GM03348 (cell line): ENCODE measurements at regions not wholly inside any gene's neighbourhood (a gene's known extent, or its start where the extent isn't known, plus 50 kb on each side); places are given as distances from the start of the nearest gene placed in this dataset.

Source experiments
- DNase-seq: peaks from one replicate; pipeline ENCODE4 v3.0.0; 2012; ENCODE audit warnings: low spot score

DNA sequence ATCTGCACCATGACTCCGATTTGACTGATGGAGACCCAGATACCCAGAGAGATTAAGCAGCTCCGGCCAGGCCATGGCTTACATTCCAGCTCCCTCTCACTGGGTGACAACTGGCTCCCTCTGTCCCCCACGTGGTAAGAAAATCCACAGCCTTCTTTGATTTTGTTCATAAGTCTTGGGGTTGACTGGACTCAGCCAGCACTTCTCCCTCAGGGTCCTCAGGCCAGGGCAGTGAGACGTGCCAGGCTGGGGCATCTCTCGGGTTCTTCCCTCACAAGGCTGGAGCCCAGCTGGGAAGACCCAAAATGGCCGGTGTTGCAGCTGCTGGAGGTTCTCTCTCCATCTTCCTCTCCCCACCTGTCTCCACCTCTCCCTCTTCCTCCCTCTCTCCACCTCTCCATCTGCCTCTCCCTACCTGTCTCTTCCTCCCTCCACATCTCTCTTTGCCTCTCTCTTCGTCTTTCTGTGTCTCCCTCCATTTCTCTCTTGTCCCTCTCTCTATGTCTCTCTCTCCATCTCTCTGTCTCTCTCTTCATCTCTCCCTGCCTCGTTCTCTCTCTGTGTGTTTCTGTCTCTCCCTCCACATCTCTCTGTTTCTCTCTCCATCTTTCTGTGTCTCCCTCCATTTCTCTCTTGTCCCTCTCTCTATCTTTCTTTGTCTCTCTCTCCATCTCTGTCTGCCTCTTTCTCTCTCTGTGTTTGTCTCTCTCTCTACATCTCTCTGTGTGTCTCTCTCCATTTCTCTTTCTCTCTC, 105.3 kb downstream of the FOXL1 start:
- DNase-seq: no peak

DNA sequence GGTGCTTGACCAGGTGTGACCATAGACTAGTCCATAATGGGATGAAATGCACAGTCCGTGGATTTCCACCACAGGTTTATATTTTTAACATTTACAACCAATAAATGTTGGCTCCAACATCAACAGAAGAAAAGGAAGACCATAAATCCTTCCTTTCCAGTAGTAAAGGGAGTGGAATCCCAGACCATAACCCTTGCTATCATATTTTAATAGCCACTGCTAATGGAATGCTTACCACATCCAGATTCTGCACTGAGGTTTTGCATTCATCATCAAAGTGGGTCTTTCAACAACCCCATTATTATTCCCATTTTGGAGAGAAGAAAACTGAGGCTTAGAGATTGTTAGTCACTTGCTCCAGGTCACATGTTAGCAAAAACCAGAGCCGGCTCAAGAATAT, 106.7 kb downstream of the FOXL1 start:
- no peak for DNase-seq

DNA sequence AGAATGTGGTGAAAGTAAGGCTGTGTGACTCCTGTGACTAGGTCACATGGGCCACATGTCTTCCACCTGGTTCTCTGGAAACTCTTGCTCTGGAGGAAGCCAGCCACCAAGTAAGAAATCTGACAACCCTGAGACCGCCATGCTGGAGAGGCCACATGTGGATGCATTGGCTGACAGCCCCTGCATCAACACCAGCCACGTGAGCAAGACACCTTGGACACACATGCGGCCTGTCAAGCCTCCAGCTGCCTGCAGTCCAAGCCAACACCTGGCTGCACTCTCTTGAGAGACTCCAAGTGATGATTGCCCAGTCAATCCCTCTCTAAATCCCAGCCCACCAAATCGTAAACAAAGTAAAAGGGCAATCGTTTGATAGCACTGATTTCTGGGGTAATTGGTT, 112.6 kb downstream of the FOXL1 start:
- no peak for DNase-seq

DNA sequence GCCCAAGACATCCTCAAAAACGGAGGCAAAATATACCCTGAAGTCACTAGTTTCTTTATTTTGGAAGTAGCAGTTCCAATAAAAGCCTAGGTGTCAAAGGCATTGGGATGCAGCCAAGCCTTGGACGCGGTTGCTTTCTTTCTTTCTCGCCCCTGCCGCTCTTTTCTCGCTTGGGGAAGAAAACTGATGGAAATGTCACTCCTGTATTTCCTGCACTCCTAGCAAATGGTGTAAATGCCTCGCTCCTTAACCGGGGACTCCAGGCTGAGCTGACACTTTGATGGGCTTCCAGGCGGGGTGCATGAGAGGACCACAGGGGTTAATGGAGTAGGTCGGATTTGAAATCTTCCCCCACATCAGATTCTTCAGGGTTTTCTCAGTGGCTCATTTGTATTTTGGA, 114.1 kb downstream of the FOXL1 start:
- no peak for DNase-seq

DNA sequence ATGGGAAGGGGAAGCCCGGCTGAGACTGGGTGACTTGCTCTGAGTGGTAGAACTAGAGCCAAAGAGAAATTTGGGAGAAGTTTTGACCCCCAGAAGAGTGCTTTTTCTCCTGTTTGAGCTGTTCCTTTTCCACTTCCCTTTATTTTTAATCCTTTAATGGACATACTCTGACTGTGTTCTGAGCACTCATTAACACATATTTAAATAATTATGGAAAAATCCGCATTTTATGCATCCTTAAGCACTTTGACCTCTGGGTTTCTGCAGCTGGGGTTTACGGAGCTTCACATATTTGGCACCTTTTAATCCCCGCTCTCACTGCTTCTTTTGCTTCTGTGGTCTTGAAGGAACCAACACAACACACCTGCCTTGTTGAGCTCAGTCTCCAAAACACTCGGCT, 114.7 kb downstream of the FOXL1 start:
- no peak for DNase-seq

DNA sequence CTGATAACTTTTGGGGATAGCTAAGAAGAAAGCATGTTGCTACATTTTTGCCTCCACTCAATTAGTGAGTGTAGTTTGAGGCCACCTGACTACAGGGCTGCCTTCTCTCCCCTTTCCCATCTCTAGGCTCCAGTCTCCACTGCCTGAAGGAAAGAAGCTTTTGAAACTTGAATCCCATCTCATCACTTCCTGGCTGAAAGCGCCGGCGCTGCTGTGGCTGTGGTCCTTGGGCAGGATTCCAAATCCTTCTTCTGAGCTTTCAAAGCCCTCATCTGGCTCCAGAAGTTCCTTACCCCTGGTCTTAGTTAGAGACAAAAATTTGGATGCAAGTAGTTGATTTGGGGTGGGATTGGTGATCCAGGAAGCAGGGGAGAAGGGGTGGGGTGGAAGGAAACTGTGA, 119.4 kb downstream of the FOXL1 start:
- no peak for DNase-seq

DNA sequence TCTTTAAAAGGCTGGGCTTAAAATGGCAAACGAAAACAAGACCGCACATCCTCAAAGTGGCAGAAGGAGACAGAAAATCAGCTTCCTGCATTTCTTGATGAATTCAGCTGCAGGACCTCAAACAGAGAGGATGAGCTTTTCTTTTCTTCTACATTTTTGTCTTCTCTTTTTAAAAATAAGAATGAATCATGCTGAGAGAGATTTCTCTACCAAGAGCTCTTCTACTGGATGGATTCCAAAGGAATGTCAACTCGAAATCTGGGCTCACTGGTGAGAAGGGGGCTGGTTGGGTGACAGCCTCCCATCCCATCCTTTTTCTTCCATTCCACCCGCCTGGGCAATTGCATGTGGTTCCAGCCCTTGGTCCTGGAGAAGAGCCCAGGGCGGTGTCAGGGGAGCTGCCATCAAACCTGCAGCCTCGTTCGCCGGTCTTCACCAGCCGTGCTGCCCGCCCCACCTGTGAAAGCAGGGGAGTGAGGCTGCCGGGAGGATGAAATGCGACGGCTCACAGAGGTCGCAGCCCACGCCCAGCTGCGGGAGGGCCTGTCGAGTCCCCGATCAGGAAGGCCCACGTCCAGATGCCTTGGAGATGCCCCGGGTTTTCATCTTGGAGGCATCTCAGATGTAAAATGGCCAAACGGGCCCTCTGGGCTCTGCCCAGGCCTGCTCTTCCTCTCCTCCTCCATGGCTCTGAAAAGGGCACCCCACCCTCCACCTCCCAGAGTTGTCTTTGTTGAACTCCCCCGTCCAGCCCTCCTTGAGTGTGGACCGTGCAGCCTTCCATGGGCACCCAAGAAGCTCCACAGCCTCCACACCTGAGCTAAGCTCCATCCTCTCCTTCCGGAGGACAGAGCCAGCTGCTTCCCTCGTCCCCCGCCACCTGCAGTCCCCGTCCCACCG, 121.9 kb downstream of the FOXL1 start:
- DNase-seq: no peak

DNA sequence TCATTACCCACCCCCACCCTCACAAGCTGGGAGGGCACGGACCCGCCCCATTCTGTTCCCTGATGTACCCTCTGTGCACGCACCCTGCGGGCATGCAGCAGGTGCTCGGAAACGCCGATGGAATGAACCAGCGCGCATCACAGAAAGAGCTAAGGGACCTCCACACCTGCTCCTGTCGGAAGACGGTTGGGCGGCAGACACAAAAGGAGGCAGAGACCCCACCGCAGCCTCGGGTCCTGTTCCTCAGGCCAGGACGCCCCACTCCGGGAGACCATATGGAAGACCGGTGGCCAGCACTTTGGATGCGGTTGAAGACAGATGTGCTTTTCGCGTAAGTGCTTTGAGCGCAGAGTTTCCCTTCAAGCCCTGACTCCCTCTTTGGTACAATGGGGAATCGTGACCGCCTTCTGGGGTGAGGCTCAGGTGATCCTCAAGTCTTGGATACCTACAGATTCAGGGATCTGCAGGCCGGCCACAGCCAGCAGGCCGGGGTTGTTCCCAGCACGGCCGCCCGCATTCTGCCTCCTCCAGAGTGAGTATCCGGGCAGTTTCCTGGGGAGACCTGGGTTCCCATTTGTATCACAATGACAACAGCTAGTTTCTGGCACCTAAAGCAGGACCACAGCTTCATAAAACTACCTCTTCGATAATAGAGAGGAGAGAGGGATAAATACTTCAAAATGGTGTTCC, 123.1 kb downstream of the FOXL1 start:
- no peak for DNase-seq

DNA sequence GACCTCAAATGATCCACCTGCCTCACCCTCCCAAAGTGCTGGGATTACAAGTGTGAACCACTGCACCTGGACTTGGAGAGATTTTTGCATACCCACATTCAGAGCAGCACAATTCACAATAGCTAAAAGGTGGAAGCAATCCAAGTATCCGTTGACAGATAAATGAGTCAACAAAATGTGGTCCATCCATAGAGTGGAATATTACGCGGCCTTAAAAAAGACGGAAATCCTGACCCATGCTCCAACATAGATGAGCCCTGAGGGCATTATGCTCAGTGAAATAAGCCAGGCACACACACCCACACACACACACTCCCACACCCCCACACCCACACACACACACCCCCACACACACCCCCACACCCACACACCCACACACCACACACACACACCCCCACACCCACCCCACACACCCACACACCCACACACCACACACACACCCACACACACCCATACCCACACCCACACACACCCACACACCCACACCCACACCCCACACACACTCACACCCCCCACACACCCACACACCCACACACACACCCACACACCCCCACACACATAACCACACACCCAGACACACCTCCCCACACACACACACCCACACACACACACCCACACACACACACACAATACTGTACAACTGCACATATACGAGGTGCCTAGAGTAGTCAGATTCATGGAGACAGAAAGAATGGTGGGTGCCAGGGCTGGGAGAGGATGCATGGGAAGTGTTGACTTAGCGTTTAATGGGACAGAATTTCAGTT, 124.7 kb downstream of the FOXL1 start:
- no peak for DNase-seq

DNA sequence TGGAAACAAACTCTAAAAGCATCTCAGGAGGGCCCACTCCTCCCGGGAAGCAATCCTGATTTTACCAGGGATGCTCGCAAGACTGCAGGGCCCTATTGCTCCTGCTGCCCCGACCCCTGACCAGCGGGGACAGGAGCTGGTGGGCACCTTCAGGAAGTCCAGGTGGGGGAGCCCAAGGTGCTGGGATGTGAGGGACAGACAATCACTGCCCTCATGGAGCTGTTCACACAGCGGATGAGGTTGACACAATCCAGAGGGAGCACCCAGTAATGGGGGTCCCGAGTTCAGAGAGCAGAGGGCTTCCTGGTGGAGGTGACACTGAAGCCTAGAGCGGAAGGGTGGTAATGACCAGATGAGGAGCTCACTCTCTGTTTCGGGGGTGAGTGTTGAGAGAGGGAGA, 126.2 kb downstream of the FOXL1 start:
- DNase-seq: no peak

DNA sequence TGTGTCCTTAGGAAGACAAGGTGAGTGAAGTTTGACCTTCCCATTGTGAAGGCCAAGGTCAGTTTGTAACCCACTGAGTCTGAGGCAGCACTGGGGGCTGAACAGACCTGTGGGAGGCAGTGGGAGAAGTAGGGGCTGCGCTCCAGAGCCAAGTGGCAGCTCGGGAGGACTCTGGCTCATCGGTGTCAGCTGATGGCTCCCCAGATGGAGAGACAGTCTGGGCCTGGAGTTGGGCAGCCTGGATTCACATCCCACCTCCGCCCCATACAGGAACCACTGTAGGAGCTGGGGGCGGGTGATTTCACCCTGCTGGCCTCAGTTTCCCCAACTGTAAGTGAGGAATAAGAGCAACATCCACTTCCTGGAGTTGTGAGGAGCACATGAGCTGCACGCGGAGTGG, 128.4 kb downstream of the FOXL1 start:
- DNase-seq: no peak

DNA sequence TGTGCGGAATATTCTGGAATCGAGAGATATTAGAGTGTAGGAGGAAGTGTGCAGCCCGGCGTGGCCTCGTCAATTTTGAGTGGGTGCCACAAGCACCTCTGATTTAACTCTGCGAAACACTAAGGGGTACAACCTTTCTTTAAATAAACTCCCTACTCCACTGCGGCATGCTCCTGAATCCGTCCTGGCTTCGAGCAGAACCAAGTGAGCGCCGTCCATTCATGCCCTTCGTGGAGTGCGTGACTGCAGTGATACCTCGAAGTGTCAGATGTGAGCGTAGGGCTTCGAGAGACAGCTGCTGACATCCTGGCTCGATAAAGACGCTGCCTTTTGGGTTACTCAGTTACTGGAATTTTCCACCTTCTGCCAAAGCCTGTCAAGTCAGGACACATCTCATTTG, 128.8 kb downstream of the FOXL1 start:
- DNase-seq: no peak

DNA sequence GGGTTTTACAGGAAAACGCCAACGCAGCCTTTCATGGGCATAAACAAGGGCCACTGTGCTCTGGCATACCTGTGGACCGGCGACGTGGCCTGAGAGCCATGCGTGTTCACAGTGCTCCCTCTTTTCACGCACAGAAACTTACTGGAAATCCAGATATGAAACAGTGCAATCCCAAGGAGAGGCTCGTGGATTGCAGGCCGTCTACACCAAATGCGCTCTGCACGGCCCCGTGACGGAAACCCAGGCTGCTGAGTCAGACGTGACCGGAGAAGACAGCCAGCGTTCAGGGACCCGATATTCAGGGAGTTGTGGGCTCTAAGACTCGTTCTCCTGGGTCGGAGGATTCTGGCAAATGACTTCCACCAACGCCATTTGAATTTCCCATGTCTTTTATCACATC, 129.2 kb downstream of the FOXL1 start:
- DNase-seq: no peak

DNA sequence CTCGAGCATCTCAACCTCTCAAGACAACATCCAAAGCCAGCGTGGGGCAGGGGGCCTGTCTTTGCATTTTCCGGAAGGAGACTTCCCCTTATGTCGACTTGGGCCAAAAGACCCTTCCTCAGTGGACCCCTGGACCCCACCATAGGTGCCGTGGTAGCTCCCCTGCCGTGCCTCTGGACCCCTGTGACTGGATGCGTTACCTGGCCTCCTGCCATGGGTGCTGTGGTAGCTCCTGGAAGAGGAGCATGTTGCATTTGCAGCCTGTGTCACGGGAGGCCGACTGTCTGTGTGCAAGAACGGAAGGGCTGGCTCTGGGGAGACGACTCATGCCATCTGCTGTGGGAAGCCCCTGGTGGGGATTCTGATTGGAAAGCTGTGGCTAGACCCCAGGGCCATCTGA, 130.1 kb downstream of the FOXL1 start:
- DNase-seq: no peak

DNA sequence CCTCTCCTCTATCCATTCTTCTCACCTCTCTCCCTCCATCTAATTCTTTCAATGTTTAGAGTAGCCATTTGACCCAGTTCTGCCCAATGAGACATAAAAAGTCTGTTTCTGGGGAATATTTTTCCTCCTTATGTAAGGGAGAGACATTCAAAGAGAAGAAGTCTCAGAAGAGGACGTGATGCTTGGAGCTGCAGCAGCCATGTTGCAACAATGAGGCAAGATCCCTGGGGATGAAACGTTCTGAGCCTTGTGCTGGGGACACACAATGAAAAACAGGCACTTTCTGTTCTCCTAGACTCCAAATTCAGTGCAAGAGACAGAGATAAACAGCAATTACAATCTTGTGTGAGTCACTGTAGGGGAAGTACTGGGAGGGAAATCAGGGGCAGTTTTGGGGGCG, 130.8 kb downstream of the FOXL1 start:
- DNase-seq: no peak

DNA sequence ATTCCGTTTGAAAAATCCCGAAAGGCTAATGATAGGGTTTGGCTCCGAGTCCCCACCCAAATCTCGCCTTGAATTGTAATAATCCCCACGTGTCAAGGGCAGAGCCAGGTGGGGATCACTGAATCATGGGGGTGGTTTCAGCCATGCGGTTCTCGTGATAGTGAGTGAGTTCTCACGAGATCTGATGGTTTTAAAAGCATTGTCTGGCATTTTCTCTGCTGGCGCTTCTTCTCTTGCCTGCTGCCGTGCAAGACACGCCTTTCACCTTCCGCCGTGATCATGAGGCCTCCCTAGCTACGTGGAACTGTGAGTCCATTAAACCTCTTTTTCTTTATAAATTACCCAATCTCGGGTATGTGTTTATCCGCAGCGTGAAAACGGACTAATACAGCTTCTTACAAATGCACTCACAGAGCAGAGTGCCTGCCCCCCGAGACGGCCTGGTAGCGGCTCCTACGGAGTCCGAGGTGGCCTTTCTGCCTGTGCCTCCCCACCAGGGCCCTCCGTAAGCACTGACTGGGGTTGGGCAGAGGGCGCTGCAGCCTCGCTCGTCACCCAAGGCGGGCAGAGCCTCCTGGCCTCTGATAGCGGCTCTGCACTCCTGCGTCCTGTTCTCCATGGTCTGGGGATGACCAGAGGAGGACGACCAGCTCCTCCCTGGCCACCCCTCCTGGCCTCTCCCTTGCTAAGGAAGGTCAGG, 131.7 kb downstream of the FOXL1 start:
- no peak for DNase-seq

DNA sequence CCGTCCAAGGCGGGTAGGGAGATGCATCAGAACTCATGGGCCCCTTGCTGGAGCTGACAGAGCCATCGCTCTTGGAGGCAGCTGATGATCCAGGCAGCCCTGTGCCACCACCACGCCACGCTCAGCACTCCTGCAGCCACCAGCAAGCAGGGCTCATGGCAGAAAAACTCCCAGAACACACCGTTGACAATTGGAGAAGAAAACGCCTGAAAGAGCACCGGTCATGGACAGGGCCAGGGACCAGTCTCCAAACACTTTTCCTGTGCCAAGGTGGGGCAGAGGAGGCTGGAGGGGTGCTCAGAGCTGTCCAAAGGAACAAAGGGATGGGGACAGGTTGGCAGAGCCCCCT, 132.2 kb downstream of the FOXL1 start:
- no peak for DNase-seq

DNA sequence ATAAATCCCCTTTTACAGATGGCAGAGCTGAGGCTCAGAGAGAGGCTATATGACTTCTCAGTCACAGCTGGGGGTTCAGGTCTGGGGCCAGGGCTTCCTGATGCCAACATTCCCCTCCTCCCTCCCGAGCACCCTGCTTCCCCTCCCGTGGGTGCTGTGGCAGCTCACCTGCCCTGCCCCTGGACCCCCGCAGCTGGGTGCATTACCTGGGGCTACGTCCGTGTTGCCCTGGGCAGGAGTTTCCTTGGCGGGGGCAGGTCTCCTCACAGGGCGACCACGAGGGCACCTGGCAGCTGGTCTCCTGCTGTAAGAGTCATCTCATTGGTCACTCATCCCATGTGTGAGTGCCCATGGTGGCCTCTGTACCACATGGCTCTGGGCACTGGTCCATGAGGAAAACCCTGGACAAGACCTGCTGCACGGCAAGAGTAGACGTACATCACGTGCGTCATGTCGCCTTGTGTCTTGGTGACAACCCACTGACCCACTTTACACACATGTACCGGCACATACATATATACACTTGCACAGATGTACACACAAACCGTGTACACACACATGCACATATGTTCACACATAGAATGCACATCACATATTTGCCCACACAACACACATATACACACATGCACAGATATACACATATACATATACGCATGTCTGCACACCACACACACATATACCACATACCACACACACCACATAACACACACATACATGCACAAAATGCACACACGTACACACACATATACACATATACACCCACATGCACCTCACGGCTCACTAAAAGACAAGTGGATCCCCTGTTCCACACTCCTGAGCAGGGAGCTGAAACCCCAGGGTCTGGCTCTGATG, 134.0 kb downstream of the FOXL1 start:
- no peak for DNase-seq

DNA sequence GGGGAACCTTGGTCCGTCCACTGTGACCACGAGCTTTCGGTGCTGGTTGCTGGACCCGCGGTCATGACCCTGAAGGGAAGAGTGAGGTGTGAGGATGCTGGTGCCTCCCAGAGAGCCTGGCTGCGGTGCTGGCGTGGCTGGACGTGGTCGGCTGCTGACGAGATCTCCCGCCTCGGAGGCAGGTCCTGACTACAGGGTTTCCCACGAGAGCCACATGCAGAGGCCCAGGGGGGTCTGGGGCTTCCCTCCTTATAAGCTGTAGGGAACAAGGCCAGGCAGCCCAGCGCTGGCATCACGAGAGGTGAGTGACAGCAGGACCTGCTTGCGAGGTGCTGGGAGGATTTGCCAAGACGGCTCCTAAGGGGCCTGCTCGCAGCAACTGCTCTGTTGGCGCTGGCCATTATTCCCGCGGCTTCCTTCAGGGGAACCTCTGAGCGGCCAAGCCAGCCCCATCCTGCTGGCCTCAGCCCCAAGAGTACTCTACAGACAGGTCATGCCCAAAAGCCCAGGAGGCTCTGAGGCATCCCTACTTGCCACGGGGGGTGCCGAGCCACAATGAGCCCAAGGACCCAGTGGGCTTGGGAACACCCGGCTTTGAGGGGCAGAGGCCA, 134.8 kb downstream of the FOXL1 start:
- no peak for DNase-seq

DNA sequence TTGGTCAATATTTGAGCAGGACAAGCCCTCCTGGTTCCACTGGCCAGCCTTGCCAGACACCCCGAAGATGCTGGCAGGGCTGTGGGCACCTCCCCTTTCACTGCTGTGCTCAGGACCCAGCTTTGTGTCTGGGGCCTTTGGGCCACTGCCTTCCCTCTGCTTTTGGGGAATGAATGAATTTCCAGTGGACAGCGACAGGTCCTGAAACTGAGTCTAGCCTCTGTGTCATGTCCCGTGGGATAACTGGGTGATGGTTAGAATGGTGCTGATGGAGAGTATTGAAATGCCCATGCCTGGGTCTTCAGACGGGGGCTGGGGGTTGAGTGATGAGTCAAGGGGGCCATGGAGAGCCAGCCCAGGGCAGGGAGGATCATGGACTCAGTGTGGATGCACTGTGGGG, 135.8 kb downstream of the FOXL1 start:
- DNase-seq: peak; percentile 25
